ENCODE measurements at regions not wholly inside any gene's neighbourhood (a gene's known extent, or its start where the extent isn't known, plus 50 kb on each side); places are given as distances from the start of the nearest gene placed in this dataset.

DNA sequence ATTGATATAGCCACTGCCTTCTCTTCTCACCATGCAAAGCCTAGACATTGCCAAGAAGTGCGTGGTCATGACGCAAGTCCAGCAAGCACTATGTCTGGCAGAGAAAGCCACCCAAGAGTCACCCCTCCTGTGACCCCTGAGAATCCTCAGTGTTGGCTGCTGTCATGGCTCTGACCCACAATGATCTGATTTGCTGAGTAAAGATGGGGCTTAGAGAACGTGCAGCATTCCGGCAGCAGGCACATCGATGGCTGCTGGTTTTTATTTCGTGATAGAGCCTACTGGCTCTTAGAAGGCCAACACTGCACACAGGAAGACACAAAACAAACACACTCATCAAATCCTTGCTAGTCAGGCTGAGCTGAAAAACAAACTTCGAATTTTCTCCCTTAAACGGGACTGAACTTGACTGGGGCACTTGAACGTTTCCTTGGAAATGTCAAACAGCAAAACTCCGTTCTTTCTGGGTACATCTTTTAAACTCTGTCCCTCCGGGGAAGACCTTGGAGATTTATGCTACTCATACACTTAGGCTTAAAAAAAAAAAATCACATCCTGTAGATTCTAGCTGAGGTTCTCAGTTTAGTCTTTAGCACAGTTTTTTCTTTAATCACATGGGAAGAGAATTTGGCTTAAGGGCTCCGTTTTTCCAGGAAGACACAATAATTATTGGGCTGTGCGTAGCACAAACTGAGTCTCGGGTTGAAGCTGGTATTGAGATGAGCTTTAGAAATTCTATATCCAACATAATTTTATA is 88.2 kb upstream of the BASP1 start:
- DNase-seq = no peak

DNA sequence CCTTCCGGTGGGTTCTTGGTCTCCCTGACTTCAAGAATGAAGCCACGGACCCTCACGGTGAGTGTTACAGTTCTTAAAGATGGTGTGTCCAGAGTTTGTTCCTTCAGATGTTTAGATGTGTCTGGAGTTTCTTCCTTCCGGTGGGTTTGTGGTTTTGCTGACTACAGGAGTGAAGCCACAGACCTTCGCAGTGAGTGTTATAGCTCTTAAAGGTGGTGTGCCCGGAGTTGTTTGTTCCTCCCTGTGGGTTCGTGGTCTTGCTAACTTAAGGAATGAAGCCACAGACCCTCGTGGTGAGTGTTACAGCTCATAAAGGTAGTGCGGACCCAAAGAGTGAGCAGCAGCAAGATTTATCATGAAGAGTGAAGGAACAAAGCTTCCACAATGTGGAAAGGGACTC is 87.1 kb upstream of the BASP1 start:
- peak in 1 of 2 experiments; percentile 18 for DNase-seq

DNA sequence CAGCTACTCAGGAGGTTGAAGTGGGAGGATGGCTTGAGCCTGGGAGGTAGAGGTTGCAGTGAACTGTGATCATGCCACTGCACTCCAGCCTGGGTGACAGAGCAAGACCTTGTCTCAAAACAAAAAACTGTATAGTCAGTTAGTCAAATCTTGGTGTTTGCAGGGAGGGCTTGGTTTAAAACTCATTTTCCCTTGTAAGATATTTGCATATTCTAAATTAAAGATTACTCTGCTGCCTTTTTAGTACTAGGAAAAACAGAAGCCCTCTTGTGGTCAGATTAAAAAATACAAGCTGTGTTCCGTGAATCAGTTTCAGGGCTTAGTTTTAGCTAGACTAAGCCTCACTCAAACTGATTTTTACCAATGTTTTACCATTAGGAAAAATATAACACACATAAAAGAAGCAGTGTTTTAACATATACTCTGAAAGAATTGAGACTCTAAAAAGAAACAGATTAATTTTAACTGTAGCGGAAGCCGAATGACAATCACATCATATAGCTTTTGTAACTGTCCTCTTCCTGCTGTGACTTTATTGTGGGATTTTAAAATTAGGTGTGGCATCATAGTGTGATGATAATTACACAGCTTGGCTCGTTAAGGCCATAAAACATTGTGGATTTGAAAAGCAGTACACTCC is 84.9 kb upstream of the BASP1 start:
- no peak for DNase-seq

DNA sequence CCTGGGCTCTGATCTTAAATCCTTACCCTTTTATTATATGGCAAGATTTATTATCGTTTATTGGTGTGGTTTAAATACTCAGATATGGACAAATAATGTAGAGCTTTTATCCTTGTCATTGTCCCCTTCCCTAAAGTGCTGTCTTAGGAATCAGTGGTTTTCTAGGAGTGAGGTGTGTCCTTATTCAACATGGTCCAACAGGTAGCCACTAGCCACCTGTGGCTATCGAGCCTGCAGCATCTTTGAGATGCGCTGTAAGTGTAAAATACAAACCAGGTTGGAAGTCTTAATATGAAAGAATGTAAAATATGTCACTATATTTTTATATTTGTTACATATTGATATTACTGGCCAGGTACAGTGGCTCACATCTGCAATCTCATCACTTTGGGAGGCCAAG is 82.4 kb upstream of the BASP1 start:
- DNase-seq = no peak

DNA sequence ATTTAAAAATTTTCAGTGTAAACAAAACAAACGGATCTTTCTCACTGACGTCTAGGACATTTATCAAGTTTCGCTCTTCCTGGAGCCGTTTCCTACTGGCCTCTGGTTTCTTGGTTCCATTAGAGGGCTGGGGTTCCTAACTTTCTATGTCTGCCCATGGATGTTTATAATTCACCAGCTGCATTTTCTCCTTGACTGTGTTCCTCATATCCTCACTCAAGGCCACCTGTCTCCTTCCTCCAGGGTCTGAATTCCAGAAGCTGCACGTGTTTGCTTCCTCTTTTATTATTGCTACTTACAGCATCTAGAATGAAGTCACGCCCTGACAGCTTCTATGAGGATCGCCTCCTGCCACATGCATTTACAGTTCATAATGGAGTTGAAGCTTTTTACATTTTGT is 74.1 kb upstream of the BASP1 start:
- no peak for DNase-seq

DNA sequence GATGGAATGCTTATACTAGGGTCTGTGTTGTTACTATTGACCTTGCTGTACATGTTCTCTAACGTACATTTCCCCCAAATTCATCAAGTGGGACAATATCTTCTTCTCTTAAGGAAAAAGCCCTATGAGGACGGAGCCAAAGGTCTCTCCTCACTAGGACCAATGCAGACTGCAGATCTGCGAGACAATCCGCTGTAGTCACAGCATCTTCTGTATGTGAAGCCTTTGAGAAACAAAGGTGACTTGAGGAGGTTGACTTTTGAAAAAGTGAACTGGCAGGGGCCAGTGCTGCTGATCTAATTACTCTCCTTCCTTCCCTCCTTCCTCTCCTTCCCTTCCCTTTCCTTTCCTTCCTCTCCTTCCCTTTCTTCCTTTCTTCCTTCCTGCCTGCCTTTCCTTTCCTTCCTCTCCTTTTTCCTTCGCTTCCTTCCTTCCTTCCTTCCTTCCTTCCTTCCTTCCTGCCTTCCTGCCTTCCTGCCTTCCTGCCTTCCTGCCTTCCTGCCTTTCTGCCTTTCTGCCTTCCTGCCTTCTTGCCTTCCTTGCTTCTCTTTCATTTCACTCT is 71.1 kb upstream of the BASP1 start:
- no peak for DNase-seq

GRCh38 chr5:17147170-17147569 is 70.3 kb upstream of the BASP1 start:
- no peak for DNase-seq

GRCh38 chr5:17147617-17148016 is 69.8 kb upstream of the BASP1 start:
- DNase-seq = no peak

DNA sequence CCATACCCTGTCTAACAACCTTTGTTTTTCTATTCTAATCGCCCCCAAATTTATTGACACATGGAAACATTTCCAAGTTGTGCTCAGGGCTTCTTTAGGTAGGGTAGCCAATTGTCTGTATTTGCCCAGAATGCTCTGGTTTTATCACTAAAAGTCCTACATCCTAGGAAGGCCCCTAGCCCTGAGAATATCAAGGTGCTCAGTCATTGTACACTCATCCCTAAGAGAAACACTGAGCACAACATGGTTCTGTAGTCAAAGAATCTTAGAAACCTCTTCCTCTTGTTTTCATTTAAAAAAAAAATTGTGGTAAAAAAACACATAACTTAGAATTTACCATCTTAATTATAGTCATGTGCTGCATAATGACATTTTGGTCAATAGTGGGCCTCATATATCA is 69.0 kb upstream of the BASP1 start:
- no peak for DNase-seq

- DNase-seq = no peak
Measured at GRCh38 chr5:17149786-17150185, 67.6 kb upstream of the BASP1 start.

DNA sequence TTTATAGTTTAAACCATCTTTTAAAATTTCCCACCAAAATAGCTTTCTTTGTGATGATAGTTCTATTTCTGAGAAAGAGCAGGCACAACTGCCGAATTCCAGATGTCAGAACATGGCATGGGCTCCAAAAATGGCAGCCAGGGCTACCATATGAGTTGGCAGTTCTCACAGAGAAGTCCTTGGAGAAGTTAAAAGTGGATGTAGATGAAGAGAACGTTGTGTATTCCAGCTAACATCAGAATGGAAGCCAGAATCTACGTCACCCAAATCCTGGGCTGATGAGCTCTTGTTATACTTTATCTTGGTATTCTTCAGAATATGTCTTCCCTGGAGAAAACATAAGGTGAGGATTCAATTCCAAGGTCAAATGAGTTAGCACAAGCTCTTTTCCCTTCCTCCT is 66.9 kb upstream of the BASP1 start:
- DNase-seq = no peak

DNA sequence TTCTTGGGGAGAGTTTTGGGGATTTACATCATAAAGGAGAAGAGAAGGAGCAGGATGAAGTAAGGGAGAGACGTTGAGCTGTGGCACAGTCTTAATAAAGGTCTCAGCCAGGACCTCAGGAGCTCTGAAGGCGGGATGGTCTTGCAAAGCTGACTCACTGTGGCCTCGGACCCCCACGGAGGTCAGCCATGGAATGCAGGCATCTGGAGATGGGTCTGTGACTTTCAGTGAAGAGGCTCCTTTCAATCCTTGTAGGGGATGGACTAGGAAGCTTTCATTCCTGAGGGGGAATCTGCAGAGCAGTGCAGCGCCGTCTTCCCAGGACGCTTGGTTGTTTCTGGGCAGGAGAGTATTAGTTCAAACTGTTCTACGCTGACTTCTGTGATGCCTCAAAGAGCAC is 65.7 kb upstream of the BASP1 start:
- DNase-seq = no peak

- DNase-seq = no peak
Measured at GRCh38 chr5:17154211-17154996, 63.0 kb upstream of the BASP1 start.

- DNase-seq = no peak
Measured at GRCh38 chr5:17156463-17156862, 61.0 kb upstream of the BASP1 start.

DNA sequence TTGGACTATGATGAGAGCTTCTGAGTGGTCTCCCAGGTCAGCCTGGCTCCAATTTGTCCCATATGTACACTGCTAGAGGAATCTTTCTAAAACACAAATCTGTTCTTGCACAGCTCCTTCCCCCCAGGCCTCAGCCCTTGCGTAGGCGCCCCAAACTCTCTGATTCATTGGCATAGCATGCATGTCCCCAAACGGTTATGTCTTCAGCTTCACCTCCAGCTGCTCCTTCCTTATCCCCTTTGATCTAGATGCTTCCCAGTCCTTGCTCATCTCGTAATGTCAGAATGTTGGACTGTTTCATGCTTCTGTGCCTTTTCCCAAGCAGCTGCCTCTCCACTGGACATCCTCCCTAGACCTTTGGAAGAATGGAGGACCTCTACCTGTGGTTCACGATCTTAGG is 60.1 kb upstream of the BASP1 start:
- DNase-seq = no peak

- no peak for DNase-seq
Measured at GRCh38 chr5:17157916-17158529, 59.4 kb upstream of the BASP1 start.

DNA sequence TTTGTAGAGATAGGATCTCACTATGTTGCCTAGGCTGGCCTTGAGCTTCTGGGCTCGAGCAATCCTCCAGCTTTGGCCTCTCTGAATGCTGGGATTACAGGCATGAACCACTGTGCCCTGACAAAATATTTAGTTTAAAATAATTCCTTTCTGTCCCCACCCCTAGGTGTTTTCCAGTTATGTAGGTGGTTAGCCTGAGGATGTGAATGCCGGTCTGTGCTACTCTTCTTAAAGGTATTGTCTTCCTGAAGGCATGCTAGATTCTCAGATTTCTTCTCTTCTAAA is 56.7 kb upstream of the BASP1 start:
- DNase-seq = no peak

GRCh38 chr5:17161662-17162061 is 55.8 kb upstream of the BASP1 start:
- no peak for DNase-seq

DNA sequence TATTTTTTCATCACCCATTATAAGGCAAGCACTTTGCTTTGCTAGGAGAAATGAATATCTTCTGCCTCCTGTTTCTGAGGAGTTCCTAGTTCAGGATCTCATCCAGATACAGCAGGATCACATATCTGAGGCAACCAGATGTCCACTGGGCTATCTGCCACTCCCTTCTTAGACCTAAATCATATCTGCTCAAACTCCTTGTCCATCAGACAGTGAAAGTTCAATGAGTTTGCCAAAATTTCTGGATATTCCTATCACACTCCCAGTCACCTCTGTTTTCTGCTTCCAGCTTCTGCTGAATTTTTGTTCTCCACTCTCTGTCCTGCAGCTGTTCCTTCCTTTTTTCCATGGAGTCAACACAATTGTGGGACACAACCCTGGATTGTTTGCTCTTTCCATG is 54.2 kb upstream of the BASP1 start:
- DNase-seq = no peak

DNA sequence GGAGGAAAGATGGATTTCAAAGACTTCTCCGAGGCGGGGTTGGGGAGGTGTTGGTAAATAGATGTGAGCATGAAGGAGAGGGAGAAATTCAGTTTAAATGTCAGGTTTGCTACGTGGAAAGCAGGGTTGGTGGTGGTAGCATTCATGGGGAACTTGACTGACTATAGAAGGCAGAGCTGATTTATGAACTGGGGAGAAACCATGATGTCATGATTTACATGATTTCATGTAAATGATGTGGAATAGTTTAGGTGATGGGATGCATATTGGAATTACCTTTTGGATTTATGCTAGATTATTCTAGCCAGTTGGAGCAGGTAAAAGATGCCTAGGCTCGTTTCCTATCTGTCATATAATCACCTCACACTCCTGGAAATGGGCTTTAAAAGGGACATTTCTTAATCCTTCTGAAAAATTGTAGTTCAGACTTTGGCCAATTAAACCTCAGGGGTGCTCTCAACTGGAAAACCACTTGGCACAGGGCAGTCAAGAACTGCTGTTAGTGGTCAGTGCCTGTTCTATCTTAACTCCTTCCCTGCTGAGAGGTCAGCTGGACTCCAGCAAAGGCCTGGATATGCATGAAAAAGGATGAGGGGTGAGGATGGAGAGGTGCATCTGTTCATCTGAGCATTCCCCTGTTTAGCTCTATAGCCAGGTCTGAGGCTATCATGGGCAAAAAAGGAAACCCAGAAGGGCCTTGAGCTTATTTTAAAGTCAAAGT is 50.1 kb upstream of the BASP1 start:
- DNase-seq = no peak
